HFFc6 (cell line): ENCODE measurements at regions not wholly inside any gene's neighbourhood (a gene's known extent, or its start where the extent isn't known, plus 50 kb on each side); places are given as distances from the start of the nearest gene placed in this dataset.

Experiments
- DNase-seq: peaks from one replicate; pipeline ENCODE4 v3.0.0-alpha.2; 2018
- H3K27ac Mint-ChIP-seq: 2 replicates; pipeline ENCODE4 v1.8.0; 2020; ENCODE audit warnings: mild to moderate bottlenecking, mixed read lengths
- H3K27me3 Mint-ChIP-seq: 2 replicates; pipeline ENCODE4 v1.8.0; 2021; ENCODE audit warnings: mild to moderate bottlenecking, moderate library complexity, mixed read lengths; ENCODE audit not compliant: insufficient read depth
- H3K36me3 Mint-ChIP-seq: 2 replicates; pipeline ENCODE4 v1.8.0; 2021; ENCODE audit warnings: low read depth, mixed read lengths
- H3K4me1 Mint-ChIP-seq: 2 replicates; pipeline ENCODE4 v1.8.0; 2020; ENCODE audit warnings: low read depth, mixed read lengths
- H3K4me3 Mint-ChIP-seq: 2 replicates; pipeline ENCODE4 v1.8.0; 2020; ENCODE audit warnings: mild to moderate bottlenecking, moderate library complexity, mixed read lengths
- H3K9me3 Mint-ChIP-seq: 2 replicates; pipeline ENCODE4 v1.8.0; 2020; ENCODE audit warnings: mild to moderate bottlenecking, mixed read lengths
- CTCF ChIP-seq: fragments of 200-600 bp; sonication (generic); IDR thresholded peaks from 2 replicates; pipeline ENCODE4 v1.5.0; 2021; ENCODE audit warnings: antibody characterized with exemption, mild to moderate bottlenecking

GRCh38 chr3:30372837-30373236 lies 233.6 kb upstream of the TGFBR2 start:
- no peaks in the 10 kb centered on the region for H3K36me3 Mint-ChIP-seq
- no peaks in the 10 kb centered on the region for H3K27me3 Mint-ChIP-seq
- TF ChIP-seq CTCF, result no peak
- no peaks in the 10 kb centered on the region for H3K9me3 Mint-ChIP-seq
- no peak overlapping the region for H3K27ac Mint-ChIP-seq
- DNase-seq, result no peak
- no peak overlapping the region for H3K4me3 Mint-ChIP-seq
- H3K4me1 Mint-ChIP-seq, result peaks cover 30% of the 10 kb centered on the region

GRCh38 chr3:30384546-30385072 lies 221.8 kb upstream of the TGFBR2 start:
- Mint-ChIP-seq H3K27me3 (peaks cover 1% of the 10 kb centered on the region), H3K36me3 (peaks cover 33% of the 10 kb centered on the region), H3K27ac (no peak overlapping the region), H3K4me1 (no peaks in the 10 kb centered on the region), H3K9me3 (peaks cover 19% of the 10 kb centered on the region), H3K4me3 (no peak overlapping the region)
- TF ChIP-seq CTCF, result no peak
- DNase-seq, result no peak

- Mint-ChIP-seq H3K27me3 (peaks cover 1% of the 10 kb centered on the region), H3K4me1 (peaks cover 5% of the 10 kb centered on the region; the same call in 1 of the 2 replicates), H3K36me3 (peaks cover 6% of the 10 kb centered on the region), H3K4me3 (no peak overlapping the region), H3K27ac (no peak overlapping the region), H3K9me3 (peaks cover 7% of the 10 kb centered on the region)
- DNase-seq, result no peak
- TF ChIP-seq CTCF, result no peak
Observed at GRCh38 chr3:30393079-30393478, 213.3 kb upstream of the TGFBR2 start.

GRCh38 chr3:30397030-30397429 lies 209.4 kb upstream of the TGFBR2 start:
- H3K9me3 Mint-ChIP-seq, result no peaks in the 10 kb centered on the region
- TF ChIP-seq CTCF, result no peak
- no peak for DNase-seq
- no peaks in the 10 kb centered on the region; the same call in 1 of the 2 replicates for H3K27me3 Mint-ChIP-seq
- no peak overlapping the region for H3K4me3 Mint-ChIP-seq
- no peak overlapping the region for H3K27ac Mint-ChIP-seq
- peaks cover 32% of the 10 kb centered on the region for H3K4me1 Mint-ChIP-seq
- no peaks in the 10 kb centered on the region for H3K36me3 Mint-ChIP-seq

- no peaks in the 10 kb centered on the region for H3K9me3 Mint-ChIP-seq
- peak overlapping the region; percentile 18; the same call in 1 of the 2 replicates for H3K4me3 Mint-ChIP-seq
- H3K4me1 Mint-ChIP-seq, result peaks cover 45% of the 10 kb centered on the region
- no peak overlapping the region; the same call in 1 of the 2 replicates for H3K27ac Mint-ChIP-seq
- no peaks in the 10 kb centered on the region; the same call in 1 of the 2 replicates for H3K27me3 Mint-ChIP-seq
- H3K36me3 Mint-ChIP-seq, result no peaks in the 10 kb centered on the region
- no peak for TF ChIP-seq CTCF
- no peak for DNase-seq
Observed at GRCh38 chr3:30399394-30400181, 206.8 kb upstream of the TGFBR2 start.
